GM12891 (cell line): ENCODE measurements at regions not wholly inside any gene's neighbourhood (a gene's known extent, or its start where the extent isn't known, plus 50 kb on each side); places are given as distances from the start of the nearest gene placed in this dataset.

ENCODE experiments used
- DNase-seq: peaks from one replicate; pipeline ENCODE4 v3.0.0; 2011; ENCODE audit warnings: low spot score; ENCODE audit not compliant: insufficient read length
- FAIRE-seq: peaks from 2 replicates; lab custom pipeline; 2011; peaks lifted over from hg19 to GRCh38; lab: Jason Lieb, UNC
- PAX5 ChIP-seq: IDR thresholded peaks from 2 replicates; pipeline ENCODE4 v1.6.1; 2011; ENCODE audit warnings: low read length, moderate library complexity, mild to moderate bottlenecking; ENCODE audit not compliant: insufficient read depth, severe bottlenecking
- POLR2A ChIP-seq: IDR thresholded peaks from 2 replicates; pipeline ENCODE4 v1.6.1; 2011; ENCODE audit warnings: low read depth, low read length, control low read depth
- POLR2AphosphoS5 ChIP-seq: IDR thresholded peaks from 2 replicates; pipeline ENCODE4 v1.6.1; 2011; ENCODE audit warnings: low read depth, low read length, control low read depth
- POU2F2 ChIP-seq: IDR thresholded peaks from 2 replicates; pipeline ENCODE4 v1.6.1; 2011; ENCODE audit warnings: low read depth, mild to moderate bottlenecking, control low read depth, low read length, moderate library complexity
- SPI1 ChIP-seq: IDR thresholded peaks from 2 replicates; pipeline ENCODE4 v1.6.1; 2011; ENCODE audit warnings: low read depth, low read length, control low read depth
- TAF1 ChIP-seq: IDR thresholded peaks from 2 replicates; pipeline ENCODE4 v1.6.1; 2011; ENCODE audit warnings: low read depth, low read length, control low read depth

- DNase-seq, result no peak
- TF ChIP-seq SPI1 (no peak), PAX5 (no peak), POLR2AphosphoS5 (no peak), POLR2A (no peak), POU2F2 (no peak), TAF1 (no peak)
- FAIRE-seq, result peak; percentile 81
Measured at GRCh38 chr5:138649775-138650174, 74.6 kb upstream of the HSPA9 start.

GRCh38 chr5:138649316-138649720, 74.1 kb upstream of the HSPA9 start:
- TF ChIP-seq POLR2AphosphoS5, result no peak
- TF ChIP-seq POLR2A, result no peak
- TF ChIP-seq POU2F2, result peak; percentile 86
- TF ChIP-seq TAF1, result no peak
- FAIRE-seq (no peak), DNase-seq (no peak)

GRCh38 chr5:138648841-138649240, 73.6 kb upstream of the HSPA9 start:
- peak; percentile 86 for FAIRE-seq
- DNase-seq, result no peak
- TF ChIP-seq POU2F2, result no peak
- no peak for TF ChIP-seq POLR2AphosphoS5
- no peak for TF ChIP-seq SPI1
- no peak for TF ChIP-seq POLR2A
- TF ChIP-seq TAF1, result no peak
- TF ChIP-seq PAX5, result no peak

GRCh38 chr5:138647794-138648410, 72.7 kb upstream of the HSPA9 start:
- no peak for FAIRE-seq

GRCh38 chr5:138647261-138647788, 72.1 kb upstream of the HSPA9 start:
- FAIRE-seq (no peak), DNase-seq (no peak)
- TF ChIP-seq PAX5 (no peak), POLR2A (no peak), TAF1 (no peak), SPI1 (no peak), POLR2AphosphoS5 (no peak), POU2F2 (no peak)

More at GRCh38 chr5:138647794-138648410, 72.7 kb upstream of the HSPA9 start:
- no peak for TF ChIP-seq POU2F2
- TF ChIP-seq PAX5, result no peak
- no peak for TF ChIP-seq POLR2AphosphoS5
- TF ChIP-seq SPI1, result no peak
- no peak for TF ChIP-seq TAF1
- TF ChIP-seq POLR2A, result no peak
- no peak for DNase-seq

- no peak for DNase-seq
- TF ChIP-seq SPI1, result no peak
- TF ChIP-seq POLR2A, result no peak
- TF ChIP-seq PAX5, result no peak
- no peak for TF ChIP-seq TAF1
- TF ChIP-seq POLR2AphosphoS5, result no peak
- no peak for TF ChIP-seq POU2F2
- FAIRE-seq, result no peak
Measured at GRCh38 chr5:138646671-138647070, 71.5 kb upstream of the HSPA9 start.

GRCh38 chr5:138645778-138646575, 70.8 kb upstream of the HSPA9 start:
- FAIRE-seq (no peak), DNase-seq (no peak)
- TF ChIP-seq TAF1 (no peak), POLR2AphosphoS5 (no peak), POLR2A (no peak), POU2F2 (no peak)

- peak; percentile 28 for FAIRE-seq
- TF ChIP-seq POU2F2 (no peak), PAX5 (no peak), POLR2A (no peak), TAF1 (no peak), POLR2AphosphoS5 (no peak), SPI1 (no peak)
- DNase-seq, result no peak
Measured at GRCh38 chr5:138643040-138643791, 68.0 kb upstream of the HSPA9 start.
